DMS114 treated with DMSO at 0.1 percent for 48 hours (cell line): ENCODE measurements at regions not wholly inside any gene's neighbourhood (a gene's known extent, or its start where the extent isn't known, plus 50 kb on each side); places are given as distances from the start of the nearest gene placed in this dataset.
"Not testable (repeated sequence)": the region's sequence is repeated elsewhere in the genome, so short reads cannot be mapped to it uniquely, and the experiment has no call there.

ENCODE experiments used
- DNase-seq: peaks from one replicate; lab custom pipeline; 2025; ENCODE audit not compliant: unreplicated experiment; lab: John Stamatoyannopoulos, UW

GRCh38 chr17:51347851-51348584, 87.7 kb downstream of the UTP18 start:
- no peak for DNase-seq

- DNase-seq, result no peak
Measured at GRCh38 chr17:51351080-51351479, 90.7 kb downstream of the UTP18 start.

GRCh38 chr17:51351890-51352289, 91.5 kb downstream of the UTP18 start:
- no peak for DNase-seq

- no peak for DNase-seq
Measured at GRCh38 chr17:51352798-51353197, 92.5 kb downstream of the UTP18 start.

- DNase-seq, result no peak
Measured at GRCh38 chr17:51353296-51353695, 93.0 kb downstream of the UTP18 start.

- DNase-seq, result no peak
Measured at GRCh38 chr17:51354936-51355335, 94.6 kb downstream of the UTP18 start.

- no peak for DNase-seq
Measured at GRCh38 chr17:51355441-51356410, 95.4 kb downstream of the UTP18 start.

- no peak for DNase-seq
Measured at GRCh38 chr17:51359055-51359454, 98.7 kb downstream of the UTP18 start.

GRCh38 chr17:51362811-51363585, 102.7 kb downstream of the UTP18 start:
- DNase-seq, result no peak

GRCh38 chr17:51365090-51365489, 104.7 kb downstream of the UTP18 start:
- DNase-seq, result no peak

- no peak for DNase-seq
Measured at GRCh38 chr17:51366866-51367265, 106.5 kb downstream of the UTP18 start.

GRCh38 chr17:51367836-51368235, 107.5 kb downstream of the UTP18 start:
- not testable (repeated sequence) for DNase-seq

GRCh38 chr17:51371732-51372151, 111.4 kb downstream of the UTP18 start:
- DNase-seq, result peak; percentile 7

- DNase-seq, result peak; percentile 2
Measured at GRCh38 chr17:51372345-51373004, 112.1 kb downstream of the UTP18 start.

- DNase-seq, result no peak
Measured at GRCh38 chr17:51373489-51374152, 113.3 kb downstream of the UTP18 start.

- DNase-seq, result no peak
Measured at GRCh38 chr17:51374209-51374608, 113.9 kb downstream of the UTP18 start.

GRCh38 chr17:51375771-51376170, 115.4 kb downstream of the UTP18 start:
- no peak for DNase-seq

- no peak for DNase-seq
Measured at GRCh38 chr17:51376739-51377138, 116.4 kb downstream of the UTP18 start.

GRCh38 chr17:51381262-51381661, 120.9 kb downstream of the UTP18 start:
- no peak for DNase-seq

GRCh38 chr17:51385208-51385607, 124.9 kb downstream of the UTP18 start:
- DNase-seq, result no peak
